ENCODE measurements at regions not wholly inside any gene's neighbourhood (a gene's known extent, or its start where the extent isn't known, plus 50 kb on each side); places are given as distances from the start of the nearest gene placed in this dataset.

GRCh38 chr13:109622006-109622405 lies 164.4 kb downstream of the IRS2 start:
- Mint-ChIP-seq H3K27me3 (peaks cover 8% of the 10 kb centered on the region), H3K4me3 (no peak overlapping the region), H3K27ac (no peak overlapping the region), H3K36me3 (no peaks in the 10 kb centered on the region), H3K4me1 (no peaks in the 10 kb centered on the region), H3K9me3 (peaks cover 0 to 4% (median 0%) of the 10 kb centered on the region in 7 donors)
- no peak for DNase-seq
- Histone ChIP-seq H3K4me1 (ENCODE audit: control insufficient read depth, insufficient read depth, low read length, poor library complexity, severe bottlenecking) (no peaks in the 10 kb centered on the region), H3K9me3 (ENCODE audit: control insufficient read depth in 2 of 2, low read length in 2 of 2) (no peaks in the 10 kb centered on the region), H3K36me3 (ENCODE audit: control insufficient read depth, insufficient read depth, low read length) (no peaks in the 10 kb centered on the region), H3K27ac (ENCODE audit: insufficient read depth, low read length, poor library complexity, severe bottlenecking) (no peak overlapping the region), H3K4me3 (ENCODE audit: low read depth, low read length) (no peak overlapping the region), H3K27me3 (ENCODE audit: control insufficient read depth, insufficient read depth, low read length) (no peaks in the 10 kb centered on the region)
- no peak for ATAC-seq (ENCODE audit: low read depth in 2 of 2)

- DNase-seq (no peak), ATAC-seq (ENCODE audit: low read depth in 2 of 2) (no peak)
- no peaks in the 10 kb centered on the region for H3K4me1 ChIP-seq (ENCODE audit: control insufficient read depth, insufficient read depth, low read length, poor library complexity, severe bottlenecking)
- H3K27me3 ChIP-seq (ENCODE audit: control insufficient read depth, insufficient read depth, low read length): no peaks in the 10 kb centered on the region
- H3K27ac Mint-ChIP-seq: peak overlapping the region in 1 of 3 donors; percentile 44
- H3K27me3 Mint-ChIP-seq: peaks cover 8% of the 10 kb centered on the region
- no peak overlapping the region for H3K4me3 ChIP-seq (ENCODE audit: low read depth, low read length)
- peaks cover 0 to 1% (median 0%) of the 10 kb centered on the region in 7 donors for H3K9me3 Mint-ChIP-seq
- no peak overlapping the region for H3K4me3 Mint-ChIP-seq
- H3K36me3 Mint-ChIP-seq: no peaks in the 10 kb centered on the region
- no peaks in the 10 kb centered on the region for H3K4me1 Mint-ChIP-seq
- H3K27ac ChIP-seq (ENCODE audit: insufficient read depth, low read length, poor library complexity, severe bottlenecking): no peak overlapping the region
- H3K36me3 ChIP-seq (ENCODE audit: control insufficient read depth, insufficient read depth, low read length): no peaks in the 10 kb centered on the region
- H3K9me3 ChIP-seq (ENCODE audit: control insufficient read depth in 2 of 2, low read length in 2 of 2): no peaks in the 10 kb centered on the region
These were observed 170.5 kb downstream of the IRS2 start for GRCh38 chr13:109615721-109616420.

GRCh38 chr13:109611912-109612691 lies 174.3 kb downstream of the IRS2 start:
- H3K27me3 Mint-ChIP-seq: no peaks in the 10 kb centered on the region
- Histone ChIP-seq H3K9me3 (ENCODE audit: control insufficient read depth in 2 of 2, low read length in 2 of 2) (no peaks in the 10 kb centered on the region), H3K27me3 (ENCODE audit: control insufficient read depth, insufficient read depth, low read length) (no peaks in the 10 kb centered on the region), H3K4me1 (ENCODE audit: control insufficient read depth, insufficient read depth, low read length, poor library complexity, severe bottlenecking) (no peaks in the 10 kb centered on the region), H3K4me3 (ENCODE audit: low read depth, low read length) (no peak overlapping the region), H3K27ac (ENCODE audit: insufficient read depth, low read length, poor library complexity, severe bottlenecking) (no peak overlapping the region), H3K36me3 (ENCODE audit: control insufficient read depth, insufficient read depth, low read length) (no peaks in the 10 kb centered on the region)
- H3K27ac Mint-ChIP-seq: no peak overlapping the region
- no peak for DNase-seq
- peaks cover 0 to 2% (median 0%) of the 10 kb centered on the region in 4 donors for H3K4me1 Mint-ChIP-seq
- H3K9me3 Mint-ChIP-seq: peaks cover 0 to 4% (median 0%) of the 10 kb centered on the region in 7 donors
- no peak for ATAC-seq (ENCODE audit: low read depth in 2 of 2)
- no peak overlapping the region for H3K4me3 Mint-ChIP-seq
- H3K36me3 Mint-ChIP-seq: no peaks in the 10 kb centered on the region

GRCh38 chr13:109610517-109610916 lies 175.9 kb downstream of the IRS2 start:
- no peaks in the 10 kb centered on the region for H3K27me3 ChIP-seq (ENCODE audit: control insufficient read depth, insufficient read depth, low read length)
- no peaks in the 10 kb centered on the region for H3K4me1 ChIP-seq (ENCODE audit: control insufficient read depth, insufficient read depth, low read length, poor library complexity, severe bottlenecking)
- H3K4me3 ChIP-seq (ENCODE audit: low read depth, low read length): no peak overlapping the region
- no peak overlapping the region for H3K27ac ChIP-seq (ENCODE audit: insufficient read depth, low read length, poor library complexity, severe bottlenecking)
- Mint-ChIP-seq H3K27ac (peak overlapping the region in 1 of 3 donors; percentile 79), H3K4me3 (no peak overlapping the region), H3K4me1 (peaks cover 0 to 4% (median 0%) of the 10 kb centered on the region in 4 donors), H3K9me3 (peaks cover 0 to 5% (median 0%) of the 10 kb centered on the region in 7 donors), H3K36me3 (no peaks in the 10 kb centered on the region), H3K27me3 (no peaks in the 10 kb centered on the region)
- ATAC-seq (ENCODE audit: low read depth in 2 of 2) (peak in 1 of 2 donors; percentile 46), DNase-seq (peak; percentile 1 to 37 (median 19))
- no peaks in the 10 kb centered on the region for H3K9me3 ChIP-seq (ENCODE audit: control insufficient read depth in 2 of 2, low read length in 2 of 2)
- H3K36me3 ChIP-seq (ENCODE audit: control insufficient read depth, insufficient read depth, low read length): no peaks in the 10 kb centered on the region

GRCh38 chr13:109608503-109608902 lies 177.9 kb downstream of the IRS2 start:
- no peaks in the 10 kb centered on the region for H3K27me3 ChIP-seq (ENCODE audit: control insufficient read depth, insufficient read depth, low read length)
- Mint-ChIP-seq H3K27me3 (peaks cover 5% of the 10 kb centered on the region), H3K4me3 (no peak overlapping the region), H3K4me1 (peaks cover 0 to 4% (median 0%) of the 10 kb centered on the region in 4 donors), H3K9me3 (peaks cover 0 to 5% (median 0%) of the 10 kb centered on the region in 7 donors), H3K27ac (no peak overlapping the region), H3K36me3 (no peaks in the 10 kb centered on the region)
- ATAC-seq (ENCODE audit: low read depth in 2 of 2) (no peak), DNase-seq (no peak)
- no peaks in the 10 kb centered on the region for H3K4me1 ChIP-seq (ENCODE audit: control insufficient read depth, insufficient read depth, low read length, poor library complexity, severe bottlenecking)
- H3K27ac ChIP-seq (ENCODE audit: insufficient read depth, low read length, poor library complexity, severe bottlenecking): no peak overlapping the region
- H3K36me3 ChIP-seq (ENCODE audit: control insufficient read depth, insufficient read depth, low read length): no peaks in the 10 kb centered on the region
- no peak overlapping the region for H3K4me3 ChIP-seq (ENCODE audit: low read depth, low read length)
- H3K9me3 ChIP-seq (ENCODE audit: control insufficient read depth in 2 of 2, low read length in 2 of 2): no peaks in the 10 kb centered on the region

GRCh38 chr13:109608059-109608458 lies 178.3 kb downstream of the IRS2 start:
- H3K9me3 Mint-ChIP-seq: peaks cover 0 to 5% (median 0%) of the 10 kb centered on the region in 7 donors
- peaks cover 0 to 4% (median 0%) of the 10 kb centered on the region in 4 donors for H3K4me1 Mint-ChIP-seq
- no peak overlapping the region for H3K27ac ChIP-seq (ENCODE audit: insufficient read depth, low read length, poor library complexity, severe bottlenecking)
- H3K4me1 ChIP-seq (ENCODE audit: control insufficient read depth, insufficient read depth, low read length, poor library complexity, severe bottlenecking): no peaks in the 10 kb centered on the region
- DNase-seq (no peak), ATAC-seq (ENCODE audit: low read depth in 2 of 2) (no peak)
- H3K27me3 Mint-ChIP-seq: peaks cover 5% of the 10 kb centered on the region
- no peak overlapping the region for H3K4me3 Mint-ChIP-seq
- no peak overlapping the region for H3K27ac Mint-ChIP-seq
- no peaks in the 10 kb centered on the region for H3K36me3 ChIP-seq (ENCODE audit: control insufficient read depth, insufficient read depth, low read length)
- no peaks in the 10 kb centered on the region for H3K36me3 Mint-ChIP-seq
- H3K9me3 ChIP-seq (ENCODE audit: control insufficient read depth in 2 of 2, low read length in 2 of 2): no peaks in the 10 kb centered on the region
- H3K27me3 ChIP-seq (ENCODE audit: control insufficient read depth, insufficient read depth, low read length): no peaks in the 10 kb centered on the region
- no peak overlapping the region for H3K4me3 ChIP-seq (ENCODE audit: low read depth, low read length)

- no peaks in the 10 kb centered on the region for H3K27me3 ChIP-seq (ENCODE audit: control insufficient read depth, insufficient read depth, low read length)
- no peaks in the 10 kb centered on the region for H3K9me3 ChIP-seq (ENCODE audit: control insufficient read depth in 2 of 2, low read length in 2 of 2)
- Mint-ChIP-seq H3K36me3 (no peaks in the 10 kb centered on the region), H3K27ac (no peak overlapping the region), H3K4me3 (no peak overlapping the region), H3K4me1 (peaks cover 0 to 4% (median 0%) of the 10 kb centered on the region in 4 donors), H3K27me3 (peaks cover 5% of the 10 kb centered on the region), H3K9me3 (peaks cover 0 to 5% (median 0%) of the 10 kb centered on the region in 7 donors)
- no peak overlapping the region for H3K27ac ChIP-seq (ENCODE audit: insufficient read depth, low read length, poor library complexity, severe bottlenecking)
- H3K4me3 ChIP-seq (ENCODE audit: low read depth, low read length): no peak overlapping the region
- ATAC-seq (ENCODE audit: low read depth in 2 of 2): no peak
- no peaks in the 10 kb centered on the region for H3K36me3 ChIP-seq (ENCODE audit: control insufficient read depth, insufficient read depth, low read length)
- H3K4me1 ChIP-seq (ENCODE audit: control insufficient read depth, insufficient read depth, low read length, poor library complexity, severe bottlenecking): no peaks in the 10 kb centered on the region
- no peak for DNase-seq
These were observed 179.9 kb downstream of the IRS2 start for GRCh38 chr13:109606520-109606919.

All from CD4-positive, CD25-positive, alpha-beta regulatory T cell (primary cell).